ENCODE measurements at regions not wholly inside any gene's neighbourhood (a gene's known extent, or its start where the extent isn't known, plus 50 kb on each side); places are given as distances from the start of the nearest gene placed in this dataset.
"Not testable (repeated sequence)": the region's sequence is repeated elsewhere in the genome, so short reads cannot be mapped to it uniquely, and the experiment has no call there.

DNA sequence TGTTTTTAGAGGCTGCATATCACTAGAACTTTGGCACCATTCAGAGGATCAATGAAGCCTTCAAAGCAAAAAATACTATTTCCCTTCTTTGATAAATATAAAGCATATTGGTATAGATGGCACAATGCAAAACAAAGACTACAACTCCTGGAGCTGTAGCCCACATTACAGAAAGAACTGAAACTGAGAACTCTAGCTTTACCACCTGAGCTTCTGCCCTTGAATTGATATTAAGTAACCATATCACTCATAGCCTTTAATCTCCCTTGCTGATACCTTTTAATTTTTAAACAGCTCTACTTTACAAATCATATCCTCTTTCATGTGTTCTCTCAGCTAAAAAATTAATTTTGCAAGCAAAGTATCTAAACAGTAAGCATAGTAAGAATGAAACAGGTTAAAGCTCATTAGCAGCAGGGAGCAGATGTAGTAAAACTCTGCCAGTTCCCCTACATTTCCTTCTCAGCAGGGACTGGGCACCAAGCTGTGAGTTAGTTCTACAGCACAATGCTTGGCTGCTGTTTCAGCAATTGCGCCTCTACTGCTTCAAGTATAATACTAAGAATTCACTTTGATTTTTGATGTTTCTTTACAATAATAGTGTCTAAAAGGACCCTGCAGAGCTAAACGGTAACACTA lies 97.9 kb upstream of the NANOGP8 start:
- Histone ChIP-seq H3K9me3 (ENCODE audit: low read length) (no peaks in the 10 kb centered on the region), H3K79me2 (replicated peaks; ENCODE audit: insufficient read depth, low read length) (no peaks in the 10 kb centered on the region), H3K9ac (ENCODE audit: low read length) (no peak overlapping the region), H3K27ac (ENCODE audit: low read length) (no peak overlapping the region), H3K36me3 (ENCODE audit: insufficient read depth, low read length) (no peaks in the 10 kb centered on the region), H4K20me1 (ENCODE audit: insufficient read depth) (no peaks in the 10 kb centered on the region), H3K4me2 (ENCODE audit: low read length) (peak overlapping the region; percentile 15), H3K4me3 (ENCODE audit: low read length) (peak overlapping the region; percentile 2), H2AFZ (ENCODE audit: low read depth, low read length) (no peak overlapping the region), H3F3A (ENCODE audit: insufficient read depth, low read length, poor library complexity, severe bottlenecking) (peaks cover 7% of the 10 kb centered on the region), H3K27me3 (ENCODE audit: insufficient read depth, low read depth, low read length) (no peaks in the 10 kb centered on the region), H3K9me2 (ENCODE audit: insufficient read depth, low read length) (no peaks in the 10 kb centered on the region)
- TF ChIP-seq SMC3 (conservative IDR thresholded peaks at IDR 0.05; ENCODE audit: poor library complexity) (no peak), EP300 (conservative IDR thresholded peaks at IDR 0.05; ENCODE audit: poor library complexity, severe bottlenecking) (peak; percentile 46), MXI1 (conservative IDR thresholded peaks at IDR 0.05; ENCODE audit: poor library complexity, severe bottlenecking) (no peak), POLR2AphosphoS5 (IDR thresholded peaks at IDR 0.05) (peak; percentile 61)
- TF ChIP-seq, protein P1, sequence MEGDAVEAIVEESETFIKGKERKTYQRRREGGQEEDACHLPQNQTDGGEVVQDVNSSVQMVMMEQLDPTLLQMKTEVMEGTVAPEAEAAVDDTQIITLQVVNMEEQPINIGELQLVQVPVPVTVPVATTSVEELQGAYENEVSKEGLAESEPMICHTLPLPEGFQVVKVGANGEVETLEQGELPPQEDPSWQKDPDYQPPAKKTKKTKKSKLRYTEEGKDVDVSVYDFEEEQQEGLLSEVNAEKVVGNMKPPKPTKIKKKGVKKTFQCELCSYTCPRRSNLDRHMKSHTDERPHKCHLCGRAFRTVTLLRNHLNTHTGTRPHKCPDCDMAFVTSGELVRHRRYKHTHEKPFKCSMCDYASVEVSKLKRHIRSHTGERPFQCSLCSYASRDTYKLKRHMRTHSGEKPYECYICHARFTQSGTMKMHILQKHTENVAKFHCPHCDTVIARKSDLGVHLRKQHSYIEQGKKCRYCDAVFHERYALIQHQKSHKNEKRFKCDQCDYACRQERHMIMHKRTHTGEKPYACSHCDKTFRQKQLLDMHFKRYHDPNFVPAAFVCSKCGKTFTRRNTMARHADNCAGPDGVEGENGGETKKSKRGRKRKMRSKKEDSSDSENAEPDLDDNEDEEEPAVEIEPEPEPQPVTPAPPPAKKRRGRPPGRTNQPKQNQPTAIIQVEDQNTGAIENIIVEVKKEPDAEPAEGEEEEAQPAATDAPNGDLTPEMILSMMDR (IDR thresholded peaks at IDR 0.05; ENCODE audit: poor library complexity, severe bottlenecking): peak; percentile 49

DNA sequence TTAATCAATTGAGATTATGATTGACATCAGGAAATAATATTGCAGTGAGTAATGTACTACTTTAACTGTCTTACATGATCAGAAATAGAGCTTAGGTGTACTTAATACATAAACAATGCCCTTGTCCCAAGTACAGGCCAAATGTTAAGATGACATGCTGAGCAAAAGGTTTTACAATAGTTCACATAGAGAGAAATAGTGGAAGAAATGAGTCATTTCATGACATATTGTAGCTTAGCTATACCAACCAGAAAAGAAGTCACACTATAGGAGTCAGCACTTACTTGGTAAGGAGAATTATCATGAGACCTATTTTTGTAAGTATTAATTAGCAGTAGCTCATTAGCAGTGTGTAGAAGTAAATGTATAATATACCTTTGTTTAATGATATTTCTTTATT lies 96.4 kb upstream of the NANOGP8 start:
- H3K9me3 ChIP-seq (ENCODE audit: low read length): no peaks in the 10 kb centered on the region
- no peak for TF ChIP-seq TAF1 (IDR thresholded peaks at IDR 0.05; ENCODE audit: low read depth)
- no peaks in the 10 kb centered on the region for H4K20me1 ChIP-seq (ENCODE audit: insufficient read depth)
- H3K27me3 ChIP-seq (ENCODE audit: insufficient read depth, low read depth, low read length): no peaks in the 10 kb centered on the region
- no peaks in the 10 kb centered on the region for H3K36me3 ChIP-seq (ENCODE audit: insufficient read depth, low read length)
- no peak overlapping the region for H2AFZ ChIP-seq (ENCODE audit: low read depth, low read length)
- H3K4me2 ChIP-seq (ENCODE audit: low read length): no peak overlapping the region
- peaks cover 7% of the 10 kb centered on the region for H3F3A ChIP-seq (ENCODE audit: insufficient read depth, low read length, poor library complexity, severe bottlenecking)
- no peaks in the 10 kb centered on the region for H3K9me2 ChIP-seq (ENCODE audit: insufficient read depth, low read length)
- H3K4me3 ChIP-seq (ENCODE audit: low read length): no peak overlapping the region
- no peak overlapping the region for H3K9ac ChIP-seq (ENCODE audit: low read length)
- no peak overlapping the region for H3K27ac ChIP-seq (ENCODE audit: low read length)
- H3K79me2 ChIP-seq (replicated peaks; ENCODE audit: insufficient read depth, low read length): no peaks in the 10 kb centered on the region

DNA sequence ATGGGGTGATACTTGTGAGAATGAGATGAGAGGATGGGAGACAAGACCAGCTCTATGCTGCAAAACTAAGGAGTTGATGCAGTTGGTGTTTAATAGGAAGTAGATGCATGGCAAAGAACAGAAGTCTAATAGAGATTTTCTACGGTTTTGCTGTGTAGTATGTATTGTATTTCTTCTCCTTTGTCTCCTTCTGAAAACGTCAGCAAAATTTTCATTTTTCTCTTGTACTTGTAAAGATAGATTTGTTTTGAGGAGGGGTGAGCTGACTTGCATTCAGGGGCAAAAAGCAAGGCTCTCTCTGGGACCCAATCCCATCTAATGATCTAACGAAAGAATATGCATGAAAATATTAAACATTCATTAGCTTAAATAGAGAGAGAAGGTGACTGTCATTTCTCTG lies 94.6 kb upstream of the NANOGP8 start:
- H3K9me2 ChIP-seq (ENCODE audit: insufficient read depth, low read length): no peaks in the 10 kb centered on the region
- no peak overlapping the region for H3K27ac ChIP-seq (ENCODE audit: low read length)
- H3F3A ChIP-seq (ENCODE audit: insufficient read depth, low read length, poor library complexity, severe bottlenecking): peaks cover 7% of the 10 kb centered on the region
- H3K79me2 ChIP-seq (replicated peaks; ENCODE audit: insufficient read depth, low read length): no peaks in the 10 kb centered on the region
- H4K20me1 ChIP-seq (ENCODE audit: insufficient read depth): no peaks in the 10 kb centered on the region
- H3K4me3 ChIP-seq (ENCODE audit: low read length): no peak overlapping the region
- TF ChIP-seq, protein P2, sequence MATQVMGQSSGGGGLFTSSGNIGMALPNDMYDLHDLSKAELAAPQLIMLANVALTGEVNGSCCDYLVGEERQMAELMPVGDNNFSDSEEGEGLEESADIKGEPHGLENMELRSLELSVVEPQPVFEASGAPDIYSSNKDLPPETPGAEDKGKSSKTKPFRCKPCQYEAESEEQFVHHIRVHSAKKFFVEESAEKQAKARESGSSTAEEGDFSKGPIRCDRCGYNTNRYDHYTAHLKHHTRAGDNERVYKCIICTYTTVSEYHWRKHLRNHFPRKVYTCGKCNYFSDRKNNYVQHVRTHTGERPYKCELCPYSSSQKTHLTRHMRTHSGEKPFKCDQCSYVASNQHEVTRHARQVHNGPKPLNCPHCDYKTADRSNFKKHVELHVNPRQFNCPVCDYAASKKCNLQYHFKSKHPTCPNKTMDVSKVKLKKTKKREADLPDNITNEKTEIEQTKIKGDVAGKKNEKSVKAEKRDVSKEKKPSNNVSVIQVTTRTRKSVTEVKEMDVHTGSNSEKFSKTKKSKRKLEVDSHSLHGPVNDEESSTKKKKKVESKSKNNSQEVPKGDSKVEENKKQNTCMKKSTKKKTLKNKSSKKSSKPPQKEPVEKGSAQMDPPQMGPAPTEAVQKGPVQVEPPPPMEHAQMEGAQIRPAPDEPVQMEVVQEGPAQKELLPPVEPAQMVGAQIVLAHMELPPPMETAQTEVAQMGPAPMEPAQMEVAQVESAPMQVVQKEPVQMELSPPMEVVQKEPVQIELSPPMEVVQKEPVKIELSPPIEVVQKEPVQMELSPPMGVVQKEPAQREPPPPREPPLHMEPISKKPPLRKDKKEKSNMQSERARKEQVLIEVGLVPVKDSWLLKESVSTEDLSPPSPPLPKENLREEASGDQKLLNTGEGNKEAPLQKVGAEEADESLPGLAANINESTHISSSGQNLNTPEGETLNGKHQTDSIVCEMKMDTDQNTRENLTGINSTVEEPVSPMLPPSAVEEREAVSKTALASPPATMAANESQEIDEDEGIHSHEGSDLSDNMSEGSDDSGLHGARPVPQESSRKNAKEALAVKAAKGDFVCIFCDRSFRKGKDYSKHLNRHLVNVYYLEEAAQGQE (IDR thresholded peaks at IDR 0.05; ENCODE audit: borderline replicate concordance): no peak
- TF ChIP-seq MXI1 (conservative IDR thresholded peaks at IDR 0.05; ENCODE audit: poor library complexity, severe bottlenecking) (no peak), RAD21 (conservative IDR thresholded peaks at IDR 0.05) (no peak), TAF1 (IDR thresholded peaks at IDR 0.05; ENCODE audit: low read depth) (no peak), EP300 (conservative IDR thresholded peaks at IDR 0.05; ENCODE audit: poor library complexity, severe bottlenecking) (no peak), SMC3 (conservative IDR thresholded peaks at IDR 0.05; ENCODE audit: poor library complexity) (no peak), EZH2 (IDR thresholded peaks at IDR 0.05; ENCODE audit: borderline replicate concordance, insufficient read depth, low read length, poor library complexity, severe bottlenecking) (no peak), POLR2AphosphoS5 (IDR thresholded peaks at IDR 0.05) (no peak)
- TF ChIP-seq, protein P1 (IDR thresholded peaks at IDR 0.05; ENCODE audit: poor library complexity, severe bottlenecking): no peak
- no peak overlapping the region for H3K4me2 ChIP-seq (ENCODE audit: low read length)
- H3K9ac ChIP-seq (ENCODE audit: low read length): no peak overlapping the region
- no peaks in the 10 kb centered on the region for H3K9me3 ChIP-seq (ENCODE audit: low read length)
- H3K27me3 ChIP-seq (ENCODE audit: insufficient read depth, low read depth, low read length): no peaks in the 10 kb centered on the region
- H3K36me3 ChIP-seq (ENCODE audit: insufficient read depth, low read length): no peaks in the 10 kb centered on the region
- H2AFZ ChIP-seq (ENCODE audit: low read depth, low read length): no peak overlapping the region

DNA sequence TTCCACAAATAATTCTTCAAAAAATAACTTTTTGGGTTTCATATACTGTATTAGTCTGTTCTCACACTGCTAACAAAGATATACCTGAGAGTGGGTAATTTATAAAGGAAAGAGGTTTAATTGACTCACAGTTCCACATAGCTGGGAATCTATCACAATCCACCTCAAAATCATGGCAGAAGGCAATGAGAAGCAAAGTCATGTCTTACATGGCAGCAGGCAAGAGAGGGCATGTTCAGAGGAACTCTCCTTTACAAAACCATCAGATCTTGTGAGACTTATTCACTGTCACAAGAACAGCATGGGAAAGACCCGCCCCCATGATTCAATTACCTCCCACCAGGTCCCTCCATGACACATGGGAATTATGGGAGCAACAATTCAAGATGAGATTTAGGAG lies 93.1 kb upstream of the NANOGP8 start:
- not testable (repeated sequence) for H3K79me2 ChIP-seq (replicated peaks; ENCODE audit: insufficient read depth, low read length); H3K27ac ChIP-seq (ENCODE audit: low read length); H3K9me2 ChIP-seq (ENCODE audit: insufficient read depth, low read length); H2AFZ ChIP-seq (ENCODE audit: low read depth, low read length); H4K20me1 ChIP-seq (ENCODE audit: insufficient read depth); H3K36me3 ChIP-seq (ENCODE audit: insufficient read depth, low read length); H3F3A ChIP-seq (ENCODE audit: insufficient read depth, low read length, poor library complexity, severe bottlenecking); H3K27me3 ChIP-seq (ENCODE audit: insufficient read depth, low read depth, low read length); H3K9ac ChIP-seq (ENCODE audit: low read length); H3K9me3 ChIP-seq (ENCODE audit: low read length); H3K4me2 ChIP-seq (ENCODE audit: low read length); H3K4me3 ChIP-seq (ENCODE audit: low read length)

Data from neural cell (in vitro differentiated cells).